ENCODE measurements at regions not wholly inside any gene's neighbourhood (a gene's known extent, or its start where the extent isn't known, plus 50 kb on each side); places are given as distances from the start of the nearest gene placed in this dataset.
"Not testable (repeated sequence)": the region's sequence is repeated elsewhere in the genome, so short reads cannot be mapped to it uniquely, and the experiment has no call there.

- DNase-seq (ENCODE audit: low read depth in 4 of 4, low spot score in 3 of 4): not testable (repeated sequence)
Observed at GRCh38 chr21:31819692-31820091, 53.1 kb upstream of the HUNK start.

DNA sequence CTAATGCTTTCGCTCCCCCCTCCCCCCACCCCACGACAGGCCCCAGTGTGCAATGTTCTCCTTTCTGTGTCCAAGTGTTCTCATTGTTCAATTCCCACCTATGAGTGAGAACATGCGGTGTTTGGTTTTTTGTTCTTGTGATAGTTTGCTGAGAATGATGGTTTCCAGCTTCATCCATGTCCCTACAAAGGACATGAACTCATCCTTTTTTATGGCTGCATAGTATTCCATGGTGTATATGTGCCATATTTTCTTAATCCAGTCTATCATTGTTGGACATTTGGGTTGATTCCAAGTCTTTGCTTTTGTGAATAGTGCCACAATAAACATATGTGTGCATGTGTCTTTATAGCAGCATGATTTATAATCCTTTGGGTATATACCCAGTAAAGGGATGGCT, 58.5 kb upstream of the HUNK start:
- not testable (repeated sequence) for DNase-seq (ENCODE audit: low read depth in 4 of 4, low spot score in 3 of 4)

GRCh38 chr21:31813862-31814261, 59.0 kb upstream of the HUNK start:
- no peak for DNase-seq (ENCODE audit: low read depth in 4 of 4, low spot score in 3 of 4)

DNA sequence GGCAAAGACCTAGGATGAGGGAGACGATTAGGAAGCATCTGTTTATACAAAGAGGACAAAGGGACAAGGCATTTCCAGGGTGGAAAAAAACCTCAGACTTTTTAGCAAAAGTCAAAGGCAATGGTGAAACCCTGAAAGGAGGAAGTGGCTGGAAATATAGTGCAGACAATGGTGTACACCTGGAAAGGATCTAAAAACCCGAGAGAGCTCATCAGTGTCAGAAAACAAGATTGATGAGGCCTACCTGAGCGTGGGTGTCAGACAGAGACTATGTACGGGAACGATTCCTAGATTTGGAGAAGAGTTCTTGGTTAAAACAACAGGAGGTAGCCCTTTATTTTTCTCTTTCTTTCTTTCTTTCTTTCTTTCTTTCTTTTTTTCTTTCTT, 68.8 kb upstream of the HUNK start:
- no peak for DNase-seq (ENCODE audit: low read depth in 4 of 4, low spot score in 3 of 4)

DNA sequence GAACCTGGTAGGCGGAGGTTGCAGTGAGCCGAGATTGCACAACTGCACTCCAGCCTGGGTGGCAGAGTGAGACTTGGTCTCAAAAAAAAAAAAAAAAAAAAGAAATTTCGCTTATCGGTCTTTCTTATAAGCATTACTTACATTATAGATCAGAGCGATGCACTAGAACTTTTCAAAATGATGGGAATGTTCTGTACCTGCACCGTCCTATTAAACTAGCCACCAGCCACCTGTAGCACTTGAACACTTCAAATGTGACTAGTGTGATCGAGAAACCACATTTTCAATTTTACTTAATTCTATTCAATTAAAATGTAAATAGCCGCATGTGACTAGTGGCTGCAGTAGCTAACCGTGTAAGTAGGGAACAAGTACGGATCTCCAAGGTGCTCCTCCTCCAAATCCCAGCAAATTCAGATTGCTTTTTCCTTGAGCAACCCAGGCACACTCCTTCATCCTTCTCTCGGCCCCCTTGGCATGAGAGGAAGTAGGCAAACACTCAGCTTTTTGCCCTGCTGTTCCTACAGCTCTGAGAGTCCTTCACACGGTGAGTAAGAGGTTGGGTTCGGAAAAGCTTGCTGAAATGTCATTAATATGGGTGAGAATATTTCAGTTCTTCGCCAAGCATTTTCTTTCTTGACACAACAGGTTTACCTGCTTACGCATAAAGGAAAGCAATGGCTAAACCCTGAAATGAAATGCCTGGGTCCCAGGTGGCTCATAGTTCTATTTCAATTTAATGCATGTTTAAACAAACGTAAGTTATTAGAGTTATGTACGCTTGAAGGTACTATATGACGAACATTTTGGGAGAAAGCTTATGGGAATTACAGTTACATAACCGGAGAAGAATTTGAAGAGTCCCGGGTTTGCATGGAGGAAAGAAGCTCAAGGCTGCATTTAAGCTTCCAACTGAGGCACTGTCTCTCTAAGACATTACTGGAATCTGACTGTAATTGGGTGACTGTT, 69.5 kb upstream of the HUNK start:
- no peak for DNase-seq (ENCODE audit: low read depth in 4 of 4, low spot score in 3 of 4)

GRCh38 chr21:31802331-31802730, 70.4 kb upstream of the SCAF4 start:
- no peak for DNase-seq (ENCODE audit: low read depth in 4 of 4, low spot score in 3 of 4)

- DNase-seq (ENCODE audit: low read depth in 4 of 4, low spot score in 3 of 4): no peak
Observed at GRCh38 chr21:31801551-31802219, 69.8 kb upstream of the SCAF4 start.

DNA sequence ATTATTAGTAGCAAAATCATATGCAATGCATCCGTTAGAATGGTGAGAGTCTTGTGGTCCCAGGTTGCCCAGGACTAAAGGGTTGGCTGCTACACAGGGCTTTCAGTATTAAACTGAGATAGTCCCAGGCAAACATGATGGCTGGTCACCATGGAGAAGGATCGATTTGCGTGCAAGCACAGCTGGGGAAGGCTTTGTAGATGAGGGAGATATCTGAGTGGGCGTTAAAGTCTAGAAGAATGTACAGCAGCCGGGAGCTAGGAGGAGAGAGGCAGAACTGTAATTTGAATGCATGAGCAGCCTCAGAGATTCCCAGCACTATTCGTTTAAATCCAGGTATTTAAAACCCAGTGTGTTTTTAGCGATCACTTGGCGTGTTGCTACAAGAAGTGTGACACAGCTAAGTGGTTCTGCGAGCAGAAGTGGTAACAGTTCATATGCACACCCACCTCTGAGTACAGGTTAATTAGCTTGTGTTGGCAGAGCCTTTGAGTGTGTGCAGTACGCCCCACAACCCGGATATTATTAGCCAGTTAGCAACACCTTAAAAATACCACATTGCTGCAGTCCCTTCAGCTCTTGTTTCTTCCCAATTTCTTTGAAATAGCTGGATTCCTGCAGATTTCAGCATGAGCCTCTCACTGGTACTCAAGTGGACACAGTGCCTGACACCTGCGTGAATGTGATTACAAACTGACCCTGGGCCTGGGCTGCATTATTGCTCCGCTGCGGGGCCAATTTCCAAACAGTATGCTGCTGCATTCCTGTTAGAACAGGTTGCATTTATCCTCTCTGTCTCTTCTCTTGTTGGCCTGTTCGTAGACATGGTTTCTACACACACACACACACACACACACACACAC, 67.2 kb upstream of the SCAF4 start:
- no peak for DNase-seq (ENCODE audit: low read depth in 4 of 4, low spot score in 3 of 4)

GRCh38 chr21:31795992-31796391, 64.1 kb upstream of the SCAF4 start:
- no peak for DNase-seq (ENCODE audit: low read depth in 4 of 4, low spot score in 3 of 4)

DNA sequence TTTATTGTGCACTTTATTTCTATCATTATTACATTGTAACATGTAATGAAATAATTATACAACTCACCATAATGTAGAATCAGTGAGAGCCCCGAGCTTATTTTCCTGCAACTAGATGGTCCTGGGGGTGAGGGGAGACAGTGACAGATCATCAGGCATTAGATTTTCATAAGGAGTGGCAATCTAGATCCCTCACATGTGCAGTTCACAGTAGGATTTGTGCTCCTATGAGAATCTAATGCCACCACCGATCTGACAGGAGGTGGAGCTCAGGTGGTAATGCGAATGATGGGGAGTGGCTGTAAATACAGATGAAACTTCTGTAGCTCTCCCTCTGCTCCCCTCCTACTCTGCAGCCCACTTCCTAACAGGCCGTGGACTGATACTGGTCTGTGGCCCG, 58.5 kb upstream of the SCAF4 start:
- not testable (repeated sequence) for DNase-seq (ENCODE audit: low read depth in 4 of 4, low spot score in 3 of 4)

- DNase-seq (ENCODE audit: low read depth in 4 of 4, low spot score in 3 of 4): no peak
Observed at GRCh38 chr21:31788581-31788980, 56.7 kb upstream of the SCAF4 start.

DNA sequence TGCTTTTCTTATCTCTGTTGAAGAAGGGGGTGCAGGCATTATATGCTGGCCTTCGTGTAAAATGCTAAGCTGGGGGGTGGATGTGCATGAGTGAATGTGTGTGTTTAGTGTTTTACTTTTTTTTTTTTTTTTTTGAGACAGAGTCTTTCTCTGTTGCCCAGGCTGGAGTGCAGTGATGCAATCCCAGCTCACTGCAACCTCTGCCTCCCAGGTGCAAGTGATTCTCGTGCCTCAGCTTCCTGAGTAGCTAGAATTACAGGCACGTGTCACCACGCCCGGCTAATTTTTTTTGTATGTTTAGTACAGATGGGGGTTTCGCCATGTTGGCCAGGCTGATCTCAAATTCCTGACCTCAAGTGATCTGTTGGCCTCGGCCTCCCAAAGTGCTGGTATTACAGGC, 55.8 kb upstream of the SCAF4 start:
- DNase-seq (ENCODE audit: low read depth in 4 of 4, low spot score in 3 of 4): not testable (repeated sequence)

DNA sequence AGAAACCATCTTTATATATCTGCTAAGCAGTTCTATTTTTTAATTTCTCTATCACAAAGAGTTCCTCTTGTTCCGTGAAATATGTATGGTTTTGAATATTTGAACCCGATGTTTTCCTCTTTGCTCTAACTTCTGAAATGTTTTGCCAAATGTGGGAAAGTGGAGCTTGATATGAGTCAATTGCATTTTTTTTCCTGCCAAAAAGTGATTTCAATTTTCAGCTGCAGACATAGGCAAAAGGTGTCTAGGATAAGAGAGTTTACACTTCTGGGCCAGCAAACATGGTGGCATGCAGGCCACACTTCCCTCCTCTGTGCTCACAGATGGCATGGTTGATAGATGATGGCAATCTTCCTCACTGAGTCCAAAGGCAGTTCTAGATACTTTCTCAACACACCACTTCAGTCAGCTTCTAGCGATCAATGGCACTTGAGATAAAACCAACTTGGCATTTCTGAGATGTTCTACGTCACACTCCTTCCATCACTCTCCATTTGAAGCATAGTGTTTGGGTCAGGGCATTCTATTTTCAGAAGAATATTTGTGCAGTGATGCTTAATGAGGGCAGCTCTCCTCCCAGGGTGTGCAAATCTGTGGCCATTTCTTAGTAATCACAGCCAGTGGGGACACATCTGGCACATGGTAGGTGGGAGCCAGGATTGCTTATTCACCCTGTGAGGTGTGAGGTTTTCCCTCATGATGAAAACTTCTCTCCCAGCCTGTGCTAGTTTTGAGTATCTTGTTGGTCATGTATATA, 54.4 kb upstream of the SCAF4 start:
- DNase-seq (ENCODE audit: low read depth in 4 of 4, low spot score in 3 of 4): no peak

DNA sequence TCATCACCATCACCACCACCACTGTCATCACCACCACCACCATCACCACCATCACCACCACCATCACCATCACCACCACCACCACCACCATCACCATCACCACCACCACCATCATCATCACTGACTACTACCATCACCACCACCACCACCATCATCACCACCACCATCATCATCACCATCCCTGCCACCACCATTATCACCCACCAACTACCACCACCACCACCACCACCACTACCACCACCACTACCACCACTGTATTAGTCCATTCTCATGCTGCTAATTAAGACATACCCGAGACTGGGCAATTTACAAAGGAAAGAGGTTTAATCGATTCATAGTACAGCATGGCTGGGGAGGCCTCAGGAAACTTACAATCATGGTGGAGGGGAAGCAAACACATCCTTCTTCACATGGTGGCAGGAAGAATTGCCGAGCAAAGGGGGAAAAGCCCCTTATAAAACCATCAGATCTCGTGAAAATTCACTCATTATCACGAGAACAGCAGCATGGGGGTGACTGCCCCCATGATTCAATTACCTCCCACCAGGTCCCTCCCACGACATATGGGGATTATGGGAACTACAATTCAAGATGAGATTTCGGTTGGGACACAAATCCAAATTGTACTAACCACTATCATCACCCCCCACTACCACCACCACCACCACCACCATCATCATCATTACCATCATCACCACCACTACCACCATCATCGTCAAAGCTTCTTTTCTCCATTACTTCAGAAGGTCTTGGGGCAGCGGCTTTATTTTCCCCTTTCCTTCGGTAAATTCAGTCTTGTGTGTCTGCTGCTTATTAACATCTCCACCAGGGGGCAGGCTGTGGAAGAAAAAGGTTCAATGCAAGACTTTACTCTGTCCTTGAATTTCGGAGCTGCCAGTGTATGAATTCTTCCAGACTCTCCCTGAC, 53.6 kb upstream of the SCAF4 start:
- peak; percentile 47 to 69 (median 60) for DNase-seq (ENCODE audit: low read depth in 4 of 4, low spot score in 3 of 4)

DNA sequence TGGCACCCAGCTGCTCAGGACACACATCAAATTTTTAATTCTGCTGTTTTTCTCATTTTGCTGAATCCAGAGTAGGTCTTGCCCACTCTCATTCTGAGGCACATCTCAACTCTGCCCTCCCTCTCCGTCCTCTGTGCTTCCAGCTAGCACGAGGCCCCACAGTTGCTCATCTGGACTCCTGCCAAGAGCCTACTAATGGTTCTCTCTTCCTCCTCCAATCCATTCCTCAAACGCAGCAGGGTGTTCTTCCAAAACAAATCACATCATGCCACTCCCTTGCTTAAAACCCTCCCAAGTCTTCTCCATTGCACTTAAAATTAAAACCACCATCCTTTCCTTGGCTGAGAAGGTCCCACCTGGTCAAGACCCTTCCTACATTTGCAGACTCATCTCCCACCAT, 49.8 kb upstream of the SCAF4 start:
- DNase-seq (ENCODE audit: low read depth in 4 of 4, low spot score in 3 of 4): peak in 2 of 4 donors; percentile 10 to 32
